GM21786 (cell line): ENCODE measurements at regions not wholly inside any gene's neighbourhood (a gene's known extent, or its start where the extent isn't known, plus 50 kb on each side); places are given as distances from the start of the nearest gene placed in this dataset.

Source experiments
- ATAC-seq: cut with Tn5 transposase; IDR thresholded peaks from one replicate; pipeline ENCODE4 v1.9.1; 2021; ENCODE audit not compliant: unreplicated experiment

DNA sequence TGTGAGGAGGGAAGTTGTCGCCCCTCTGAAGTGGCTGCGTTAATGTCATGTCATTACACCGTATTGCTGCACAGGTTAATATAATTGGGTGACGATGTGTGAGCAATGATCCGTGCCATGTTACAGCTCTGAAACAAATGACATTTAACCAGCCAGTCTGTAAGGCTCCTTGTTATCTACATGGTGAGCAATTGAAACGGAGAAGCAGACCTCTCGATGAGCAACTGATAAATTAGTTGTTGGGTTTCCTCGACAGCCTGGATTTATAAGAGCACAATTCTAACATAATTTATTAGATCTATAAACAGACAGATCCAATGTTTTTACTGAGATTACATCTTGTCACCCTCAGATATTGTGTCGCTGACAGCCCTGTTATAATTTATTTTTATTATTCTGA is 49.9 kb upstream of the MAFB start:
- no peak for ATAC-seq

GRCh38 chr20:40739841-40740240 is 50.8 kb upstream of the MAFB start:
- ATAC-seq = no peak

DNA sequence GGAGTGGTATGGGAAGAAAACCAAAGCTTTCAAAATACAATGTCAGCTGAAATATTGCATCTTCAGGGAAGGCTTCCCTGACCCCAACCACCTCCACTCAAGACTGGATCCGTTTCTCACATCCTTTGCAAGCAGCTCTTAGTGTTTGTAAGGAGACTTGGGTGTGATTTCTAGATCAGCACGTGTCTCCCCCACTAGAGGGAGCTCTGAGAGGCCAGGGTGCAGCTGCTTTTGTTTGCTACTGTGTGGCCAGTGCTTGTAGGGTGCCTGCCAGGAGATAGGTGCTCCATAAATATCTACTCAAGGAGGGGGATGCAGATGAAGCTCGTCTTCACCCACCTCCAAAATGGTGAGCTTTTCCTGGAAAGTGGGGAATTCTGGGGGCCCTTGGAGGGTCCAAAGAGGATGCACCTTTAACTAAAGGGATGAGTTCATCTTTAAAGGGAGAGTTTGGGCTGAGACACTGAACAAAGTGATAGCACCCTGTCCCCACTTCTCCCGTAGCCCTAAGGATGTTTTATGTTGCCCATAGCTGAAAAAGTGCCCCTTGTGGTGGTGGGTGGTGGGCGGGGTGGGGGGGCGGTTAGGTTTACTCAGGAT is 52.6 kb upstream of the MAFB start:
- no peak for ATAC-seq

DNA sequence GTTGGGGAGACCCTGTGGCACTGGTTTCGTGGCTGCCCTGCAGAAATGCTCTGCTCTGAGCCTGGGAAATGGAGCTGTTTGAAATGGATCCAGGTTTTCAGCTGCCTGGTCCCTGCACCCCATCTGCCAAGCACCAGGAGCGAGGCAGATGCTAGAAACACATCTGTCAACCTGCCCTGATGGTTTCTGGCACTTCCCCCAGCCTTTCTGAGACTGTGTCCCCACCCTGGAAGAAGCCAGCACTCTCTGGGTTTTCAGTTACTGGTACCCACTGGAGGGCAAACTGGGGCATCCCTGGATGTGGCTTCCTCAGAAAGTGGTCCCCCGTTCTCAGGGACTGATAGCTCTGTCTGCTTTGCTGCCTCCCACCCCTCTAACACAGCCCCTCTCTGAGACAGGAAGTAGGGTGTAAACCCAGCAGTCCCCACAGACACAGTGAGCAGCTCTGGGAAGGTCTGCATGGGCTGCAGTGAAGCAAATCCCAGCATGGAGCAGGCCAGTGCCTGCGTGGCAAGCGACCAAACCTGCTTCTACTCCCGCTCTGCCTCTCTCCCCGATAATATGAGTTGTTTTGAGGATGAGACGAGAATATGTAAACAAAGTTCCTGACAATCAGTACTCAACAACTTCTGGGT is 54.2 kb upstream of the MAFB start:
- no peak for ATAC-seq

GRCh38 chr20:40744072-40744817 is 55.2 kb upstream of the MAFB start:
- no peak for ATAC-seq

GRCh38 chr20:40744818-40745175 is 55.8 kb upstream of the MAFB start:
- ATAC-seq = no peak

- ATAC-seq = no peak
Observed at GRCh38 chr20:40746251-40746650, 57.2 kb upstream of the MAFB start.

DNA sequence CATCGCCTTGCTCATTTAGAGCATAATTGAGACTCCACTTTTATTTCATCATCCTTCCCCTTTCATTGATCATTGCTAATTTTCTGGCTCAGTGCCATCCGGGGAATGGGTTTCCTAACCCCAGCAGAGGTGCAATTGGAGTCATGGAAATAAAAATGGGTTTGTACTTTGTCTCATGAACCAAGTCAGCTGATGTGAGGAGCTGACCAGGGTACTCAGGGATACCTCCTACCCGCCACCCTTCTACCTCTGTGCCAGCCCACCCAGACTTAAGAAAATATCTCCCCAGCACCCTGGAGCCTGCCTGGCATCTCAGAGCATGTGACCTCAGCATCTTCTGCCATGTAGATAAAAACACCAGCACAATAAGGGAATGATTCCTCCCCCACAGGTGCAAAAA is 59.1 kb upstream of the MAFB start:
- ATAC-seq = no peak

DNA sequence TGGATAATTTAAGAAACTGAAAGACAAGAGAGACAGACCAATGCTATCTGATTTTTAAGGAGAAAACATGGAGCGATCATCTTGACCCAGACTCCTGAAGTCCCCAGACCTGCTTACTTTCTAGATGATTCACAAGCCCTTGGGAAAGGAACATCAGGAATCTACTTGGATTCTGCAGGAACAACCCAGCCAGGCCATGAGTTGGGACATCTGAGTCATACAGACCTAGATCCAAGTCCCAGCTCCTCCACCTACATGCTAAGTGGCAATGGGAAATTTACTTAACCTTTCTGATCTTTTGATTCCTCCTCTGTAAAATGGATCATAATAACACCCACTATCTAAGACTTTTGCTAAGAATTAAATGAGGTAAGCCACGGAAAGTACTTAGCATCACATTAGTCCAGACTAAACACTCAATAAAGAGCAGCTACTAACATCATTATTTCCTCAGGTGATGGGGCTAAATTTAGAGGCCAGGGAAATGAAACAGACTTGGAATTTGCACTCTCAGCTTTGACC is 61.0 kb upstream of the MAFB start:
- ATAC-seq = no peak

- ATAC-seq = no peak
Observed at GRCh38 chr20:40750541-40751035, 61.6 kb upstream of the MAFB start.

DNA sequence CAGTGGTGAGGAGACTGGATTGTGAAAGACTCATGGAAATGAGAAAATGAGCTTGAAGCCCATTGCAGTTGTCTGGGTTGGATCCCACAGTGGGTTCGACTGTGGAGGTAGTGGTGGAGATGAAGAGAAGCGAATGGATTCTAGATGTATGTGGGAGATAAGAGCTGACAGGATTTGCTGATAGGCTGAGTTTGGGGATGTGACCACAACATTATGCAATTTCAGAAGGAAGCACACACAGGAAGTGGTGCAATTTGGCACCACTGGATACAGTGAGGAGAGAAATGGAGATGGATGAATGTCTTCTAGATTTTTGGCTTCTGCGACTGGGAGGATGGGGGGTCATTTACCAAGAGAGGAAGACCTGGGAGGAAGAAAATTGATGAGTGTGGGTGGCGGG is 64.4 kb upstream of the MAFB start:
- ATAC-seq = no peak

DNA sequence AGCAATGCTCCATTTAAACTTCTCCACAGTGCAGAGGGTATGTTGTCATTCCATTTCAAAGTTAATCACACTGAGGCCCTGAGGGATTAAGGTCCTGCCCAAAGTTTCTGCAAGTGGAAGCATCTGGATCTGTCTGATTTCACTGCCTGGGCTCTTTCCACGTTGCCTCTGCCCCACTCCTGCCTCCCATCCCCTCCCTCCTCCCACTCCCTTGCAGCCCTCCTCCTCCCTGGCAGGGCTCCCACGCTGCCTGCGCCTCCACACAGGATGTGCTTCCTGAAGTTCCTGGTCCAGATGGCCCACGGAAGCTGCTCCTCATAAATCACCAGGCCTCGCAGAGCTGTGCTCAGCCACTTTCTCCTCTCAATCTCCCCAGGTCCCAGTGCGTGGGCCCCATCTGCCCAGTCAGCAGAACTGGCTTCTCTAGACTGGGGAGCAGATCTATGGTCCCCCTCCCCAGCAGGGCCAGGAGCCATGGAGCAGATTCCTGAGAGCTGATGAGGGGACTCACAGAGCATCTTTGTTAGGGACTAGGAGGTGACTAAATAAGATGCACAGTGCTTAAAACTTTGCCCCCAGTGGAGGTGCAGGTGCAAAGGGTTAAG is 65.4 kb upstream of the MAFB start:
- ATAC-seq = no peak

DNA sequence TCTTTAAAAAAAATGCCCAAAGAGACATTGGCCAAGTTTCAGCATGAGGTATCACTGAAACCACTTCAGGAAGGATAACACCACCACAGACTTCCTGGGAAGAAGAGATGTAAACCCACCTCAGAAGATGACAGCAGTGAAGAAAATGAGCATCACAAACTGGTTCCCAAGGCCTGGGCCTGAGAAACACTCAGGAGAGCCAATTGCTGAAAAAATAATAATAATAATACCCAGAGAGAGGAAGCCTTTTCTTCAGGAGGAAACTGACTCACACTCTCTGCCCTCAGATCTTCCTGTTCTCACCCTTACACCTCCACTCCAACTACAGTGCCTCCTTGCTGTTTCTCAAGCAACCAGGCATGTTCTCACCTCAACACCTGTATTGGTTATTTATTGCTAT is 68.1 kb upstream of the MAFB start:
- ATAC-seq = no peak

DNA sequence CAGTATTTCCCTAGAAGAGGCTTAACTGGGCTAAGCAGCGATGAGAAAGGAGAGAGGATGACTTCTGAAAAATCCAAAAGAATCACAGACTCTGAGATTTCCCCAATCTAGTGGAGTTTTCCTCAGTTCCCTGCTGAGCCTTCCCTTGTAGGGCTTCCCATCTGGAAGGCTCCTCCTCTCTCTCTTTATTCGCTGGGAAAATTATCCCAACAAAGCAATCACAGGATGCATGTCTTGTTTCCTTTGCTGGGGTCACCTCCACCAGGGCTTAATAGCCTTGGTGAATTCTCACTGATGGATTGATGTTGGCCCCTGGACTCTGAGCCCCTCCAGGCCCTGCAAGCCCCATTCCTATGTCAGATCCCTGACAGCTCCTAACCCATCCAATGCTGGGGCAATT is 69.8 kb upstream of the MAFB start:
- no peak for ATAC-seq

DNA sequence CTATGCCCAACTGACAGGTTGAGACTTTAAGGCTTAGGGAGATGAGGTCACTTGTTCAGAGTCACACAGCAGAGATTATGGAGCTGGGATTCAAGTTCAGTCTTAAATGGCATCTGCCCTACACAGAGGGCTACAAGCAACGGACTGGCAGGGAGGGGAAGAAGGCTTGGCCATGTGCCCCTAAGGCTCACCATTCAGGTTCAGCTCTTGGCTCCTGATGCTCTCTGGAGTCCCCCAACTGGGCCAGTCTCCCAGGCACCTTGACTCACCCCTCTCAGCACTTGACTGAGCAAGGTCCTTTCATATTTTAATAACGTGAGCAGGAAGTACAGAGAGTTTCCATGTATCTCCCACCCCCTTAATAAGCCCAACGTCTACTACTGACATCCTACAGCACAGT is 71.4 kb upstream of the MAFB start:
- ATAC-seq = no peak

GRCh38 chr20:40763646-40764295 is 74.7 kb upstream of the MAFB start:
- ATAC-seq = no peak

DNA sequence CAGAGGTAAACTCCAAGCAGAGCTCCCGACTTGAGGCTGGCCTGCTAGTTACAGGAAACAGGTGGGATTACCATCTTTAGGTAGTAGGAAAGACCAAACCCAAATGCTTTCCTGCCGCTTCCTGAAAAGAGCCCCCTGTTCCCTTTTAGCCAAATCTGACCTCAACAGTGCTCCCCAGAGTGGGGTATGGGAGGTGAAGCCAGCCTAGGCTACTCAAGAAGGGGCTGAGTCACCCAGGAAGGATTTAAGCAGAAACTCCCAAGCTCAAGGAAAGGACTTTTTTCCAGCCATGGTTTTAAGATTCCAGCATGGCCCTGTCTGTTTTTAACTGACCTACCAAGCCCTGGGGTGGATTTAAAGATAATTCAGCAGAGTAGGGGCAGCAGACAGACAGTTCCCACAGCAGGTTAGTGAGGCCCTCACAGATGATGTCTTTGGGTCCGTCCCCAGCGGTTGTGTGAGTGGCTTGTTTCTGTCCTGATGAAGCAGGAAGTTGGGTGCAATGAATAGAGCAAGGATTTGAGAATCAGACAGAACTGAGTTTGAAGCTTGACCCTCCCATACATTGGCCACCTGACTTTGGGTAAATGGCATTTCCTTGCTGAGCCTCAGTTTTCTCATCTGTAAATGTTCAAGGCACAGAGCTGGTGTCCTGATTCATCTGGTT is 76.9 kb upstream of the MAFB start:
- ATAC-seq = no peak

DNA sequence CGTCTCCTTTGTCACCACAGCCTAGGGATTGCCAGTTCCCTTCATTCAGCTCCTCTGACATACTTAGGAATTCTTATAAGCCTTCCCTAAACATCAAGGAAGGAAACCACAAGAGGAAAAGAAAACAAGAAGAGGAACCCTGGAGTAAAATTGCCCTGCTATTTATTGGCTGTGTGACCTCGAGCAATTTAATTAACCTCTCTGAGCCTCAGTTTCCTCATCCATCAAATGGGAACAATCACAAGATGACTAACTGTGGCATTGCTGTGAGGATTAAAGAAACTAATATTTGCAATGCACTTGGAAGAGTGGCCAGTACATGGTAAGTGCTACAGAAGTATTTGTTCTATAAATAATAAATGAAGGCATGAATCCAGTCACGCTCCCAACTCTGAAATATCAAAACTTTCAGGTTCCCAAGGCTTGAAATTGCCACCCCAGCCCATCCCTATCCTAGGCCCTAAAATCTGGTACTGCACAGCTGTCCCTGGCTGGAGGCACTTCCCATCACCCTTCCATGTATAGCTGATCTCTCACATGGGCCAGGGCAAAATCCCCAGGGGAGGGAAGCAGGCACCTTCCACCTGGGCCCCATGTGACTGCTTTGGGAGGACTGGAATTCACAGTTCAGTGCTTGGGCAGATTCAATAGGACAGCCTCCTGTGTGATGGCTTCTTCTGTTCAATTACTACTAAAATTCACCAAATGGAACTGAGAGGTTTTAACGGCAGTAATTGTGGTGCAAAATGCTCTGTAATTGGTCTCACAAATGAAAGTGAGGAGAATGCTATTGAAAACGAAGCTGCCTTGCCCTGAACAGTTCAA is 78.0 kb upstream of the MAFB start:
- ATAC-seq = no peak

GRCh38 chr20:40767615-40767924 is 78.5 kb upstream of the MAFB start:
- no peak for ATAC-seq

DNA sequence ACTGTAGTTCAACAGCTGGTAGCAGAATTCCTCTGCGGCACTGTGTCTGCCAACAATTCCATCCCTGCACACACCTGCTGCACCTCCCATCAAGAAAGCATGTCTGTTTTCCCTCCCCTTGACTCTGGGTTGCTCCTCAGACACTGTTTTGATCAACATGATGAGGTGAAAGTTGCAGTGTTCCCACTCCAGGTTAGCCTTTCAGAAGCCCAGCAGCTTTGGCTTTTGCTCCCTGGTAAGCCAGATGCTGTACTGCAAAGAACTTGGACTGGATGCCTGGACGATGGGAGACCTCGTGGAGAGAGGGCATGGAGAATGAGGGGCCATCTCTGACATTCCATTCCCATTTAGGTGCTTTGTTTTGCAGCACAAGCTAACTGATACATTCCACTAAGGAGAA is 79.1 kb upstream of the MAFB start:
- no peak for ATAC-seq
